Endothelial cell of umbilical vein (primary cell): ENCODE measurements at regions not wholly inside any gene's neighbourhood (a gene's known extent, or its start where the extent isn't known, plus 50 kb on each side); places are given as distances from the start of the nearest gene placed in this dataset.

ENCODE experiments used
- BruUV-seq: library from RNA; stranded (reverse); fragments of 400-500 nt; replicated peaks from 2 replicates; lab custom pipeline; 2021; lab: Mats Ljungman, UMichigan
- CTCF ChIA-PET: fragments of 300-600, 350-600 bp; sonication (Branson Sonifier 250); formaldehyde crosslinking; loops from one replicate; lab custom pipeline; 2021; ENCODE audit warnings: antibody characterized with exemption, inconsistent platforms; lab: Charles Lee
- POLR2A ChIA-PET: fragments of 300-600, 350-600 bp; sonication (Branson Sonifier 250); formaldehyde crosslinking; loops from one replicate; lab custom pipeline; 2021; ENCODE audit warnings: antibody characterized with exemption, inconsistent platforms; lab: Charles Lee
- DNase-seq: peaks from one replicate; pipeline ENCODE4 v3.0.0-alpha.2; 2011; ENCODE audit warnings: low read depth, low spot score
- FAIRE-seq: peaks from 2 replicates; lab custom pipeline; 2011; peaks lifted over from hg19 to GRCh38; lab: Jason Lieb, UNC
- H2AFZ ChIP-seq: 2 replicates; pipeline ENCODE4 v1.6.0; 2012; ENCODE audit warnings: low read depth, low read length, control low read depth, inconsistent platforms
- H3K27ac ChIP-seq: 2 replicates; pipeline ENCODE4 v1.5.1; 2011; ENCODE audit warnings: low read depth, mild to moderate bottlenecking, control low read depth, low read length, moderate library complexity; ENCODE audit not compliant: insufficient read depth
- H3K27me3 ChIP-seq, 2 experiments: 2 replicates each; pipeline versions ENCODE4 v1.6.0 to v1.6.1; 2011; ENCODE audit warnings: low read length in 2 of 2, mixed read lengths in 1 of 2; ENCODE audit not compliant: control insufficient read depth in 2 of 2, insufficient read depth in 2 of 2
- H3K36me3 ChIP-seq, 2 experiments: 2 replicates in 1 of 2; 3 replicates in 1 of 2; pipeline ENCODE4 v1.5.1; 2011; ENCODE audit warnings: low read length in 2 of 2, mild to moderate bottlenecking in 1 of 2, moderate library complexity in 1 of 2; ENCODE audit not compliant: control insufficient read depth in 2 of 2, insufficient read depth in 2 of 2; ENCODE audit errors: extremely low read depth in 1 of 2
- H3K4me1 ChIP-seq: 3 replicates; pipeline ENCODE4 v1.5.1; 2011; ENCODE audit warnings: mild to moderate bottlenecking, low read length; ENCODE audit not compliant: control insufficient read depth, insufficient read depth; ENCODE audit errors: extremely low read depth
- H3K4me2 ChIP-seq: 2 replicates; pipeline ENCODE4 v1.6.1; 2011; ENCODE audit warnings: low read length, control low read depth, mixed read lengths; ENCODE audit not compliant: insufficient read depth
- H3K4me3 ChIP-seq, 3 experiments: fragments of 200-600 bp in 1 of 3; sonication (generic), shearing (Covaris generic) in 1 of 3; replicated peaks in 1 of 3; 2 replicates each; pipeline ENCODE4 v1.5.1; 2011 to 2016; ENCODE audit warnings: control low read depth in 3 of 3, low read length in 3 of 3, mild to moderate bottlenecking in 2 of 3, inconsistent platforms in 1 of 3, low read depth in 1 of 3, moderate library complexity in 1 of 3; ENCODE audit not compliant: insufficient read depth in 1 of 3
- H3K79me2 ChIP-seq: 2 replicates; pipeline ENCODE4 v1.6.0; 2012; ENCODE audit warnings: low read length, inconsistent platforms; ENCODE audit not compliant: control insufficient read depth, insufficient read depth
- H3K9ac ChIP-seq: replicated peaks from 2 replicates; pipeline ENCODE3; 2011; ENCODE audit warnings: low read length, control low read depth; ENCODE audit not compliant: insufficient read depth; ENCODE audit errors: extremely low read depth
- H3K9me1 ChIP-seq: replicated peaks from 3 replicates; pipeline ENCODE4 v1.6.0; 2011; ENCODE audit warnings: mild to moderate bottlenecking, low read length; ENCODE audit not compliant: control insufficient read depth, insufficient read depth; ENCODE audit errors: extremely low read depth
- H3K9me3 ChIP-seq: replicated peaks from 2 replicates; pipeline ENCODE4 v1.5.1; 2012; ENCODE audit warnings: low read length, inconsistent platforms; ENCODE audit not compliant: control insufficient read depth, insufficient read depth
- H4K20me1 ChIP-seq: replicated peaks from 2 replicates; pipeline ENCODE3; 2011; ENCODE audit warnings: mild to moderate bottlenecking, low read length; ENCODE audit not compliant: control insufficient read depth, insufficient read depth; ENCODE audit errors: extremely low read depth
- CTCF ChIP-seq, 2 donors: IDR thresholded peaks; 1 replicate in 1 of 2; 2 replicates in 1 of 2; pipeline ENCODE4 v1.5.1; 2011; ENCODE audit warnings: low read length in 2 of 2, mild to moderate bottlenecking in 2 of 2, moderate library complexity in 2 of 2, control low read depth in 1 of 2, inconsistent platforms in 1 of 2, low read depth in 1 of 2; ENCODE audit not compliant: insufficient read depth in 1 of 2; ENCODE audit errors: extremely low read depth in 1 of 2
- EZH2 ChIP-seq: IDR thresholded peaks from 2 replicates; pipeline ENCODE4 v1.6.1; 2012; ENCODE audit warnings: borderline replicate concordance, low read depth, mild to moderate bottlenecking, moderate library complexity, low read length, inconsistent platforms; ENCODE audit not compliant: severe bottlenecking
- FOS ChIP-seq: IDR thresholded peaks from 2 replicates; pipeline ENCODE4 v1.6.1; 2011; ENCODE audit warnings: mild to moderate bottlenecking, low read length, moderate library complexity, borderline replicate concordance; ENCODE audit not compliant: insufficient read depth
- GATA2 ChIP-seq: IDR thresholded peaks from 2 replicates; pipeline ENCODE4 v1.7.0; 2011; ENCODE audit warnings: low read depth, mild to moderate bottlenecking, moderate library complexity, mixed read lengths, low read length; ENCODE audit not compliant: insufficient read length, insufficient read depth
- JUN ChIP-seq: IDR thresholded peaks from 2 replicates; pipeline ENCODE4 v1.6.1; 2011; ENCODE audit warnings: borderline replicate concordance, low read depth; ENCODE audit not compliant: insufficient read length, insufficient read depth
- MYC ChIP-seq: IDR thresholded peaks from one replicate; pipeline ENCODE4 v1.6.1; 2011; ENCODE audit warnings: mild to moderate bottlenecking, low read depth, low read length
- POLR2A ChIP-seq: IDR thresholded peaks from 2 replicates; pipeline ENCODE4 v1.6.1; 2012; ENCODE audit warnings: low read depth, mild to moderate bottlenecking, control low read depth, low read length
- POLR2AphosphoS5 ChIP-seq: IDR thresholded peaks from 2 replicates; pipeline ENCODE4 v1.6.1; 2012; ENCODE audit warnings: low read depth, mild to moderate bottlenecking, control low read depth, low read length, moderate library complexity; ENCODE audit not compliant: insufficient read depth
- dilution Hi-C: fragments of 300-500 bp; cut with MboI; formaldehyde crosslinking; loops from one replicate; pipeline ENCODE4 v1.15.0; 2019; ENCODE audit warnings: low sequenced_read_pairs; ENCODE audit not compliant: extremely low pct_ligation_motif_present
- intact Hi-C: fragments of 100-400 bp; cut with micrococcal nuclease; formaldehyde crosslinking; loops from one replicate; pipeline ENCODE4 v1.10.0; 2022
- TF ChIP-seq, protein P1 (sequence below): IDR thresholded peaks from 2 replicates; pipeline ENCODE4 v1.6.1; 2011; ENCODE audit not compliant: insufficient read depth, insufficient read length

- Histone ChIP-seq H3K9ac (no peak overlapping the region), H4K20me1 (no peaks in the 10 kb centered on the region), H3K4me1 (no peaks in the 10 kb centered on the region), H3K9me3 (no peaks in the 10 kb centered on the region), H3K27ac (no peak overlapping the region), H2AFZ (no peak overlapping the region), H3K4me3 (no peak overlapping the region), H3K4me2 (no peak overlapping the region), H3K79me2 (no peaks in the 10 kb centered on the region), H3K27me3 (no peaks in the 10 kb centered on the region), H3K9me1 (no peaks in the 10 kb centered on the region), H3K36me3 (no peaks in the 10 kb centered on the region)
- intact Hi-C loops: no loop called here
- POLR2A ChIA-PET: no interaction called here
- no TSS peak for BruUV-seq
- CTCF ChIA-PET: no interaction called here
- TF ChIP-seq MYC (no peak), GATA2 (no peak), EZH2 (no peak), JUN (no peak)
- dilution Hi-C loops: no loop called here
- DNase-seq: no peak
- FAIRE-seq: no peak
Measured at GRCh38 chr17:12522743-12523183, 142.9 kb upstream of the MYOCD start.

DNA sequence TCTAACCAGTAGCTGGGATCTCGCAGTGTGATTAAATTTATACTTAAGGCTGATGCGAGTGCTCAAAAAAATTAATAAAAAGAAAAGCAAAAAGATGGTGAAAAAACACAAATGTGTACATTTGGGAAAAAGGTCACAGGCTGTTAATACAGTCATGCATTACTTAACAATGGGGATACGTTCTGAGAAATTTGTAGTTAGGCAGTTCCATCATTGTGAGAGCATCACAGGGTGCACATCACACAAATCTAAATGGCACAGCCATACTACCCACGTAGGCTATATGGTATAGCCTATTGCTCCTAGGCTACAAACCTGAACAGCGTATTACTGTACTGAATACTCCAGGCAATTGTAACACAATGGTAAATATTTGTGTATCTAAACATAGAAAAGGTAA lies 142.4 kb upstream of the MYOCD start:
- H3K79me2 ChIP-seq: no peaks in the 10 kb centered on the region
- ChIA-PET CTCF (no interaction called here), POLR2A (no interaction called here)
- DNase-seq (no peak), FAIRE-seq (no peak)
- no peaks in the 10 kb centered on the region for H3K4me1 ChIP-seq
- no peak overlapping the region for H3K4me3 ChIP-seq
- no peaks in the 10 kb centered on the region for H4K20me1 ChIP-seq
- H3K36me3 ChIP-seq: no peaks in the 10 kb centered on the region
- intact Hi-C loops (no loop called here), dilution Hi-C loops (no loop called here)
- H3K9me3 ChIP-seq: no peaks in the 10 kb centered on the region
- H3K9ac ChIP-seq: no peak overlapping the region
- BruUV-seq: no TSS peak
- TF ChIP-seq JUN (no peak), MYC (no peak), POLR2AphosphoS5 (no peak), GATA2 (no peak), POLR2A (no peak), EZH2 (no peak), FOS (no peak), CTCF (IDR thresholded peaks at IDR 0.05; ENCODE audit: extremely low read depth in 1 of 2, insufficient read depth in 1 of 2, low read depth in 1 of 2, low read length in 2 of 2) (no peak)
- TF ChIP-seq, protein P1, sequence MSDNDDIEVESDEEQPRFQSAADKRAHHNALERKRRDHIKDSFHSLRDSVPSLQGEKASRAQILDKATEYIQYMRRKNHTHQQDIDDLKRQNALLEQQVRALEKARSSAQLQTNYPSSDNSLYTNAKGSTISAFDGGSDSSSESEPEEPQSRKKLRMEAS: no peak
- H3K4me2 ChIP-seq: no peak overlapping the region
- H3K27me3 ChIP-seq: no peaks in the 10 kb centered on the region
- no peak overlapping the region for H3K27ac ChIP-seq
- no peaks in the 10 kb centered on the region for H3K9me1 ChIP-seq
- no peak overlapping the region for H2AFZ ChIP-seq
